GM04503 (cell line): ENCODE measurements at regions not wholly inside any gene's neighbourhood (a gene's known extent, or its start where the extent isn't known, plus 50 kb on each side); places are given as distances from the start of the nearest gene placed in this dataset.
A peak's percentile ranks its signal among the peaks of the same experiment; 100 is the strongest.
"Not testable (repeated sequence)": the region's sequence is repeated elsewhere in the genome, so short reads cannot be mapped to it uniquely, and the experiment has no call there.

ENCODE experiments used
- DNase-seq: peaks from one replicate; pipeline ENCODE4 v3.0.0-alpha.2; 2012; ENCODE audit warnings: low read depth

DNA sequence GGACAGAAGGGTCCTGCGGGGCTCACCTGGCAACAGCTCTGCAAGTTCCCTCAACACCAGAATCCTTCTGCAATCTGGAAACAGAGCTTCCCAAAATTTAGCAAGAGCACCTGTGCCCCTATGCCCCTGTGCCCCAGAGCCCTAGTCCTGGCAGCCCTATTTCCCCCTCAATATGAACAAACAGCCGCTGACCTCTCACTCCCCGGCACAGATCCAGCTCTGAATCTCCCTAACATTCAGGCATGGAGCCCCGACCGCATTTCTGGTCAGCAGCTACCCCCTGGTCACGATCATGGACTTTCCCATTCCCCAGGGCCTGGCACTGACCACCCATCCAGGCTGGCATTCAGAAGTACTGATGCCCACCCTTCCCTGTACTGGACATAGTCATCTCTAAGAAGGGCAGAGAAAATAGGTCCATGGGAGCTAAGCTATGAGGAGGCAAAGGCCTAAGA, 110.8 kb upstream of the SMURF2 start:
- no peak for DNase-seq

DNA sequence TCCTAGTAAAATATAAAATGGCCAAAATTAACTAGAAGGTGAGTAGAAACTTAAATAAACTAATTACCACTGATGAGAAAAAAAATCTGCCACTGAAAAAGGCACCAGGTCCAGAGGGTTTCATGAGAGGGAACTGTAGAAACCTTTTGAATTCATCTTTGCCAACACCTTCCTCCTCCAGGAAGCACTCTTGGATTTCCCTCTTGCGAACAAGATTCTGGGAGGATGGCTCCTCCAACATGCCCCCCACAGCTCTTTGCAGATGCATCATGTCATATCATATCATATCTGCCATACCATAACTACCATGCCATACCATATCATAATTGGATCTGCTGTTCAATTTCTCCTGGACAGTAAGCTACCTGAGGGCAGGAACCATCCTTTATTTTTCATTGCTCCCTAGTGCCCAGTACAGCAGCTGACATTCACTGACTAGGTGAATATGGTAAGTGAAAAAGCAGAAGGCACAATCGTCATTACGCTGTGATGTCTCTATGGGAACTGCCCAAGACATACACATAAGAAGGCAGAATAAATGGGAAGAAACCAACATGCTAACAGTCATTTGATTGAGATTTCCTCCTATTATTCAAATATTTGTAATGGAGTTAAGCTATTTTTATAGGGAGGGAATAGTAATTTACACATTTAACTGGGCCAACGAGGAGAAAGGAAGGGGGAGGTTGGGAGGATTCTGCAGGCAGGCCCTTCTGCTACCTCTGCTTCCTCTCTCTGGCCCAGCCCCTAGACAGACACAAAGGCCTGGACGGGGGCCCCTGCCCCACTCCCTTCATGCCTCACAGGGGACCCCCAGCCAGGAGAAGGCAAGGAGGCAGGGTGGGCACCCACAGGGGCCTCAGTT, 110.1 kb upstream of the SMURF2 start:
- DNase-seq = no peak

DNA sequence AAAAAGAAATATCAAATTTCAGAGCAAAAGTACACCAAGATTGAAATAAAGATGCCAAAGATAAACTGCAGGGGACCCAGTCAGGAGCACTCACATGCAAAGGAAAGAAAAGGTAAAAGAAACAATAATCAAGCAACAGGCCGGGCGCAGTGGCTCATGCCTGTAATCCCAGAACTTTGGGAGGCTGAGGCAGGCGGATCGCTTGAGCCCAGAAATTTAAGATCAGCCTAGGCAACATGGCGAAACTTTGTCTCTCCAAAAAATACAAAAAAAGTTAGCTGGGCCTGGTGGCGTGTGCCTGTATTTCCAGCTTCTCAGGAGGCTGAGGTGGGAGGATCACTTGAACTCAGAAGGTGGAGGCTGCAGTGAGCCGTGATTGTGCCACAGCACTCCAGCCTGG, 107.6 kb upstream of the SMURF2 start:
- no peak for DNase-seq

DNA sequence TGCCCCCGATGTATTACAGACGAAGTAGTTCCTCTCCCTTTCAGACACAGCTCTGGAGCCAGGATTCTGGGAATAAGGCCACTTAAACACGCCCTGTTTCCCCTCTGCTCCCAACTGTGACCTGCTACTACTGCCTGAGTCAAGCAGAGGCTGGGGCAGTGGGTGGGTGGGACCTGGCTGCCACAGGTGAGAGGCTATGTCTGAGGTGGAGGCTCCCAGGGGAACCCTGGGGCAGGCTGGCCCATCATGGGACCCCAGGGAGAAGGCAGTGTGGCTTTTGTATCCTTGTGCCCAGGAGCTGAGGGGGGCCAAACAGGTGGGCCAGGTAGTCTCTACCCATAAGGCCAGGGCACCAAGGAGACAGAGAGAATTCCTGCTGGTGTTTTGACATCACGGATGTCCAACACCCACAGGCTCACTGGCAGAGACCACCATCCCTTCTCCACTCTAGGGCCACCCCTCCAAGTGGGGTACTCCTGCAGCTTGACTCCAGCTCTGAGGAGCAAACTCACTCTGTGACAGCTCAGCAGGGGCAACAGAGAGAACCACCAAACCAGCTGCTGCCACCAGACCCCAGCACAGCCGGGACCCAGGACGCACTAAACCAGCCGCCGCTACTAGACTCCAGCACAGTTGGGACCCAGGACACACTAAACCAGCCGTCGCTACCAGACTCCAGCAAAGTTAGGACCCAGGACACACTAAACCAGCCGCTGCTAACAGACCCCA, 105.3 kb upstream of the SMURF2 start:
- no peak for DNase-seq

DNA sequence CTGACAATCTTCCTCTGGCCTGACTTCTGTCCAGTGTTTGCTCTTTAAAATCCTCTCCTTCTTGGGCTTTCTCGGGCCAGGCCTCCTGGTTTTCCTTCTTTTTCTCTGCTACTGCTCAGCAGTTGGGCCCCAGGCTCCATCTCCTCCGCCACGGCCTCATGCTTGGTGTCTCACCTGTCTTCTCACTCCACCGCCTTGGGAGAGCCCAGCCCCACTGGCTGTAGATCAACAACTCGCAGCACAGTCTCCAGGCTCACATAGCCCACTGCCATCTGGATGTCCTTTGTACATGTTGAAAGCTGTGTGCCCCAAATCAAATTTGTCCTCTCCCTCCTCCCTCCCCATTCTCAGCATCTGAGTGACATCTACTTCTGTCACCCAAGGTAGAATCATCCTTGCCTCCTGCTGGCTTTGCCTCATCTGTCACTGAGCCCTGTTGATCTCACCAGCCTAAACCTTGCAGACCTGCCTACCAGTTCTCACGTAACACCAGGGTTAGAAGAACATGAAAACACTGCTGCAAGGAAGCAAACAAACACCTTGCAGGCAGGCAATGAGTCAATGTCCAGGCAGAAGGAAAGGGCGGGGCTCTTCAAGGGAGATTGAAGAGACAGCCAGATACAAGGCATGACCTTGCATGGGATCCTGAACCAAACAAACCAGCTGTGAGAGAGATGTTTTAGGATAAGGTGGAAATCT, 103.2 kb upstream of the SMURF2 start:
- no peak for DNase-seq

DNA sequence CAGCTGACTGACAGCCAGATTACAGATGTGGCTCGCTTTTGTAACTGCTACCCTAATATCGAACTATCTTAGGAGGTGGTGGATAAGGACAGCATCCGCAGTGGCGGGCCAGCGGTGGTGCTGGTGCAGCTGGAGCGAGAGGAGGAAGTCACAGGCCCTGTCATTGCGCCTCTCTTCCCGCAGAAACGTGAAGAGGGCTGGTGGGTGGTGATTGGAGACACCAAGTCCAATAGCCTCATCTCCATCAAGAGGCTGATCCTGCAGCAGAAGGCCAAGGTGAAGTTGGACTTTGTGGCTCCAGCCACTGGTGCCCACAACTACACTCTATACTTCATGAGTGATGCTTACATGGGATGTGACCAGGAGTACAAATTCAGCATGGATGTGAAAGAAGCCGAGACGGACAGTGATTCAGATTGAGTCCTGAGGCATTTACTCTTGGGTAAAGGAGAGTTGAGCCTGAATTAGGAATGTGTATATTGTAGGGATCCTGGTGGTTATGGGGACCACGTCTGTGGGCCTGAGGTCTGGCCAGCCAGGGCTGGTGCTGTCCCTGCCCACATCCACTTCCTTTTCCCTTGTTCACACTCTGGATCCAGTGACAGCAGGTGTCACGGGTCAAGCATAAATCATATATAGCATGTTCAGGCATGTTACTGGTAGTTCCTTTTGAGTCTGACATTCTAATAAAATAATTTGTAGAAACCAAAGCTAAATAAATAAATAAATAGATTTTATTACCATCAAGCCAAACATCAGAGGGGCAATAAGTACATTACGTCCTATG, 89.0 kb upstream of the SMURF2 start:
- no peak for DNase-seq

DNA sequence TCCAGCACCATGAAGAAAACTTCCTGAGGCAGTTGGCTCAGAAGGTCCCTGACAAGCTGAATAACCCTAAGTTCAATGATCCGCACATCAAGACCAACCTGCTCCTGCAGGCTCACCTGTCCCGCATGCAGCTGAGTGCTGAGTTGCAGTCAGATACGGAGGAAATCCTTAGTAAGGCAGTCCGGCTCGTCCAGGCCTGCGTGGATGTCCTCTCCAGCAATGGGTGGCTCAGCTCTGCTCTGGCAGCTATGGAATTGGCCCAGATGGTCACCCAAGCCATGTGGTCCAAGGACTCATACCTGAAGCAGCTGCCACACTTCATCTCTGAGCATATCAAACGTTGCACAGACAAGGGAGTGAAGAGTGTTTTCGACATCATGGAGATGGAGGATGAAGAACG, 88.4 kb upstream of the SMURF2 start:
- DNase-seq = no peak

DNA sequence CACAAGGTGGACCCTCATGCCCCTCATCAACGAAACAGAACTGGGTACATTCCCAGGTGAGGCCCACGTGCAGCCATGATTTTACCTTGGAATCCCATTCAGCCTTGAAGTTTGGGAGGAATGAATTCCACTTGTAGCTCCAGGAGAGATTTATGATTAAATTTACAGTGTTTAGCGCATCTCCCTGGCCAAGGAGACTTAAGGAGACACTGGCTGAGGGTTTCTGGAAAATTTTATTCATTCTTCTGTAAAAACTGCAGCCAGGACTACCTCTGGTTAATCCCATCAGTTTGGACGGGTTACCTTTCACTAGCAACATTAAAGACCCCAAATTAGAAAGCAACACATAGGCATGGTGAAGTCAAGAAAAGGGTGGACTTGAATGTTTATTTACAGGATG, 87.2 kb upstream of the SMURF2 start:
- DNase-seq = no peak

DNA sequence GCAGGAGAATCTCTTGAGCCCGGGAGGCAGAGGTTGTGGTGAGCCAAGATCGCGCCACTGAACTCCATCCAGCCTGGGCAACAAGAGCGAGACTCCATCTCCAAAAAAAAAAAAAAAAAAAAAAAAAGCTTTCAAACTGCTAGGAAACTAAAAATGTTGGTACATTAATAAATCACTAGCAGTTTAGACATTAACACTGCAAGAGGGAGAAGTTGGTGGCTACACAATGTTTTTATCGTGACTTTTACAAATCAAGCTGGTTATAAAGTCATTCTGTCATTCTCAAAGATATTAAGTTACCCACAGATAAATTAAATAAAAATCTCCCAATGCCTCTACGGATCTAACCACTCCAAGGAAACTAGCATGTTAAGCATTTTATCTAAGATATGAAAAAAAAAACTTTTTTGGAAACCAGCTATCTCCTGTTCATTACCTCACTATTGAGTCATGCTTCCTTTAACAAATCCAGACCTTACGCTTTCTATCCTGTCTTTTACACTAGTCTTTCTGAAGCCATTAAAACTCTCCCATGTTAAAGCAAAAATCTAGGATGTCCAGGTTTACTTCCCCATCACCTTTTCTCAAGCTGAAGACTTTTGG, 85.9 kb upstream of the SMURF2 start:
- DNase-seq = no peak

DNA sequence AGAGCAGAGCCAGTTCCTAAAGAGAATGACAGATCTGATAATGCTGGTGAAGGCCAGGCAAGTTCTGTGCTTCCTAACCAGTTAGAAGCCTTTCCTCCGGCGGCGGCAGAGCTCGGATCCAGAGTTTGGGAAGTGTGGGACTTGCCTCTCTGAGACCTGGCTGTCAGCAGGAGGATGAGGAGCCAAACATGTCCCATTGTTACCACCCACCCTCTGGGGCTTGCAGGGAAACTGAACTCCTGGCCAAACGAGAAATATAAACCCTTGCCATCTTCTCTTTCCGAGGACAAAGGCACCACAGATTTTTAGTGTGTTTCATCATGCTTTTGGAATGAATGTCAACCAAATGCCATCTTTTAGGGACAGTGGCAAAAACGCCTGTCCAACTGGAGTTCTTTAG, 80.2 kb upstream of the SMURF2 start:
- DNase-seq = no peak

DNA sequence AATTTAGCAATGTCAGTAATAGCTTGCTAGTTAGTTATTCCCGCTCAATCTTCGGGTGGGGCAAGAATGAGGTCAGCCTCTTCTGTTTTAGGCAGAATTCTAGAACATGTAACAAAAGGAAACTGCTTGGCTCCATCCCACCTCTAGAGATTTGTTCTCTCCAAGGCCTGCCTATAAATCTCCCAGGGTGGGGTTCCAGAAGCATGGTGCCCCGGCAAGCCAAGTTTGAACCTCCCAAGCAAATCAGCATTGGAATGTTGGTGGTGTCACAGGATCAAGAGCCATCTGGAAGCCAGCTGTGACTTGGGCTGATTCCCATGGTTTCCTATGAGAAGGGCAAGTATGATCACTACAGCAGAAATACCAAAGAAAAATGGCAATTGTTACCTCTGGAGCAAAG, 79.8 kb upstream of the SMURF2 start:
- peak; percentile 91 for DNase-seq

DNA sequence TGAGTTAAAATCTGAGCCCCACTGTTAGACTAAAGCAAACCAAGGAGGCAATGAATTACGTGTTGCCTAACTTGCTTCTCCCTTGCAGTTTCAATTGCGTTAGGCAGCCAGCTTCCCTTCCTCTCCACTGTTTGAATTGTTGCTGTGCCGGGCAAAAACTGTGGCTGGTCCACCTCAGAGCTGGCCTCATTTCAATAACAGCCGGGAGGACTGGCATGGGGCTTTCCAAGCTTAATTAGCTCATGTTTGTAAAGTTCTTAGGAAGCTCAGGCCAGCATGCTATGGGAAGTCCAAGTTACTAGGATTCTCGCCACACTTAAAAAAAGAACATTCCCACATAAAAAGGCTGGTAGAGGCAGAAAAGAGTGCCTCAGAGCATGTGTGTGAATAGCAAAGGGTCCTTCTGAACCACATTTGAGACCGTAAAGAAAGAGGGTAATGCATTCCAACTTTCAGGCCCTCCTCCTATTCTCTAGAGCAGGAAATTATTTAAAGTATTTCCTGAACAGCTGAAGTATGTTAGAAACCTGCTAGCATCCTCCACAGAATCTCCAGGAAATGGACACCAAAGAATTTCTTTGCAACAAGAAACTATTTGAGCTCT, 79.0 kb upstream of the SMURF2 start:
- DNase-seq = no peak

DNA sequence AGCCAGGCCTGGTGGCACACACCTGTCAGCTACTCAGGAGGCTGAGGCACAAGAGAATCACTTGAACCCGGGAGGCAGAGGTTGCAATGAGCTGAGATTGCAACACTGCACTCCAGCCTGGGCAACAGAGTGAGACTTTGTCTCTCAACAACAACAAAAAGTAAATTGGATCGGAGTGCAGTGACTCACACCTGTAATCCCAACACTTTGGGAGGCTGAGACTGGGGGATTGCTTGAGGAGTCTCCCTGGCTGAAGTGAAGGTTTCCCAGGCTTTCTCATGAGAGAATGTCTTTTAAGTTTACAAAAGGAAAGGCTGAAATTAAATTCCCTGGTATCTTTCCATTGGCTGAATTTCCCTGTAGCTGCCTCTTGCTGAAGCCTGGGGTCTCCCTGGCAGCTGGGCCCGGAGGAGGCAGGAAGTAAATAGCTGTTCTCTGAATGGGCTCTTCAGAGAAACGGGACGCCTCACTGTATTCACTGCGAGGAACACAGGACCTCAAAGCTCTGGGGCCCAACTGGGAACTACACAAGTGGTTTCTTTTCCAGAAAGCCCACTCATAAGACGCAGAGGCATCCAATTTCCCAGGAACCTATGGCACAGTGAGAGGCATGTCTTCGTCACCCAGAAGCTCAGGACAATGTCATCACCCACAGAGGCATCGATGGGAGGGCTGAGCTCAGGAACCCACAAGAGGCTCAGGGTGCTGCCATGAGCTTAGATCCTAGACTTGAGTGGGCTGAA, 77.4 kb upstream of the SMURF2 start:
- no peak for DNase-seq

DNA sequence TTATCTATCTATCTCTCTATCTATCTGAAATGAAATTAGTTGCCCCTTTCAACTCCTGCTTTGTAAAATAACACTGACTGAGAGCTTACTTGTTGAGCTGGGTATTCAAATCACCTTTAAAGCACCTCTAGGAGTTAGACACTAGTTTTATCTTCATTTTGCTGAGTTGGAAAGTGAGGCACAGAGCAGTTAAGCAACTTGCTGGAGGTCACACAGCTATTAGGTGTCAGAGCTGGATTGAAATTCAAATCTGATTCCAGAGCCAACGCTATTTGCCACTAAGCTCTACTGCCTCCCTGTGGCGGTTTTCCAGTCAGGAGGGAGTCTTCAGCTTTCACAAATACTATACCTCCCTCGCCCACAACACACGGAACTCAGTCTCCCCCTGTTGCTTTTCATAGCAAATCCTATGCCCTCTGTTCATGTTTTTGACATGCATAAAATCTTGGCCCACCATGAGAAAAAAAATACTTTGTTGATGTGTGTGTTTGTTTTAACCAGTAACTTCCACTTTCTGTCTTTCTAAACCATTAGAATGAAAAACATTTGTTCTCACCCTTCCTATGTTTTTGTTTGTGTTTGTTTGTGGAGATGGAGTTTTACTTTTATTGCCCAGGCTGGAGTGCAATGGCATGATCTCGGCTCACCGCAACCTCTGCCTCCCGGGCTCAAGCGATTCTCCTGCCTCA, 74.8 kb upstream of the SMURF2 start:
- no peak for DNase-seq

DNA sequence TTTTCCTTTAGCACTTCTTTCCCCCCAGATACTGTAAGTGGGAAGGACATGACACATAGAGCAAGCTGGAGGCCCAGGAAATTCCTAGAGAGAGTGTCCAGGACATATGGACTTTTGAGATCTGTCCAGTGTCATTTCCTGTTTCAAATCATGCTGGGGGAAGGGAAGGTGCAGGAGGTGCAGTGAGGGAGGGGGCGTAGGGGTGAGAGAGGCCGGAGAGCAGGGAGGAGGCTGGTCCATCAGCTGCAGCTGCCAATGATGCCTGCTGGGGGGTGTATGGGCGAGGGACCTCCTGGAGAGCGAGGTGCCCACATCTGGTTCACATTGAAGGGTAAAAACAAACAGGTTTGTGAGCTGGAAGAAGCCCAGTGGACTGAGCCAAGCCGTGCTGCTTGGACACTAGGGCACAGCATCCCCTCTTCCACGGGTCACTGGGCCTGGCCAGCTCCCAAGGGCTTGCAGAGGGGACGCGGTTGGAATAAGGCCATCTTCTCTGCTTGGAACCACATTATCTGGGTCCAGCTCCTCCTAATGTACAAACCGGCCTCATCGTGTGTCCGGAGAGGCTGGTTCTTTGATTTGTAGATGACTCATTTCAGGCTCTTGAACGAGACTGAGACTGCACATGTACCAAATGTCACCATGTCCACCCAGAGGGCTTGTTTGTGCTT, 70.4 kb upstream of the SMURF2 start:
- DNase-seq = peak; percentile 46

DNA sequence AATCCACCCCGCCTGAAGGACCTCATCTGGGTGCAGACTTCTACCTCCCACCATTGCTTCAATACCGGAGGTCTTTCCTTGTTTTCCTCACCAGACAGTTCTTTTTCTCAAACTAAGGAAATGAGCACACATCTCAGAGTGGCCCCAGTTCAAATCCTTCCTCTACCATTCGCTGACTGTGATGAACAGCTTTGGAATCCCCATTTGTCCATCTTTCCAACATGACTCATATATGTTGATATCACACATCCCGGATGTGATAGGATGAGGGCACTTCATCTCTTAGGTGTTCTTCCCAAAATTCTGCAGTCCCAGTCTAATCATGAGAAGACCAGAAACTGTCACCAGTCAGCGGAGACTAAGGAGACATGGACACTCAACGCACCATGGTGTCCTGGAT, 67.9 kb upstream of the SMURF2 start:
- DNase-seq = not testable (repeated sequence)

DNA sequence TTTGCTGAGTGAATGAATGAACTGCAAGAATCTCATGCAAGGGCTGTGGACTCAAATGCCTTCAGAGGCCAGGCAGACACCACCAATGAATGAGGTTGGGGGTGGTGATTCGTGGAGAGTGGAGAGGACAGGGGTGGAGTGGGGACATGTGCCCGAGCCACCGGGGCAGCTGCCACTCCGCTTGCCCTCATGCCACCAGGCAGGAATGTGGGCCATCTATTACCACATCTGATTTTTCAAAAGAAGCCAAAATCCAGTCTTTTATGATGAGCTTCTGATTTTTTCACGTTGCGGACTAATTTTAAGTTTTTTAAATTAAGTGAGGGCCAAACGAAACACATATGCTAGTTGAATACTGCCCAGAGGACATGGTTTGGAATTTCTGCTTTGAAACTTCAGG, 67.1 kb upstream of the SMURF2 start:
- no peak for DNase-seq

DNA sequence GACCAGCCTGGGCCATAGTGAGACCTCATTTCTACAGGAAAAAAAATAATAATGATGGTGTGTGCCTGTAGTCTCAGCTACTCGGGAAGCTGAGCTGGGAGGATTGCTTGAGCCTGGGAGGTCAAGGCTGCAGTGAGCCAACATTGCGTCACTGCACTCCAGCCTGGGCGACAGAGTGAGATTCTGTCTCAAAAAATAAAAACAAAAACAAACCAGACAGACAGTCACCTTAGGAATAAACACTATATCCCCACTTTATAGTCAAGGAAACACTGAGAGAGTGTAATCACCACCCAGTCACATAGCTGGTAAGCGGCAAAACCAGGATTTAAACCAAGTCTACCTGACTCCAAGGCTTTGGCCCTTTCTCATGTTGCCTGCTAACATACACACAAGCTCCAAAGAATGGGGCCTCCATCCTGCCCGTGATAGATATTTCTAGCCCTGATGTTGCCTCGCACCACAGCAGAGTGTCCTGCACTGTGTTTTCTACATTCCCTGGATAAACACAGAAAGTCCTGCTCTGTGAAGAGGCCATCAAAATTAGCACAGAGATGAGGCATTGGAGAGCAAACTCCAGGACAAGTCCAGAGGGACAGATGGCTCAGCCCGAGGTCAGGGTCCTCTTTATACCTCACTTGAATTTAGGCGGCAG, 66.1 kb upstream of the SMURF2 start:
- no peak for DNase-seq

DNA sequence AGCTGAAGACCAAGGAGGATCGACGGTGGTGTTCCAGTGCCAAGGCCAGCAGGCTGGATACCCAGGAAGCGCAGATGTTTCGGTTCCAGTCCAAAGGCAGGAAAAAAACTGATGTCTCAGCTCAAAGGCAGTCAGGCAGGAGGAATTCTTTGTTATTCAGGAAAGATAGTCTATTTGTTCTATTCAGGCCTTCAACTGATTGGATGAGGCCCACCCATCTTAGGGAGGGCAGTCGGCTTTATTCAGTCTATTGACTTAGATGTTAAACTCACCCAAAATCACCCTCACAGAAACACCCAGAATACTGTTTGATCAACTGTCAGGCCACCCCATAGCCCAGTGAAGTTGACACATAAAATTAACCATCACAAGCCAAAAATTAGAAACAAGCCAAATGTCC, 63.9 kb upstream of the SMURF2 start:
- not testable (repeated sequence) for DNase-seq
